ENCODE measurements at regions not wholly inside any gene's neighbourhood (a gene's known extent, or its start where the extent isn't known, plus 50 kb on each side); places are given as distances from the start of the nearest gene placed in this dataset.

DNA sequence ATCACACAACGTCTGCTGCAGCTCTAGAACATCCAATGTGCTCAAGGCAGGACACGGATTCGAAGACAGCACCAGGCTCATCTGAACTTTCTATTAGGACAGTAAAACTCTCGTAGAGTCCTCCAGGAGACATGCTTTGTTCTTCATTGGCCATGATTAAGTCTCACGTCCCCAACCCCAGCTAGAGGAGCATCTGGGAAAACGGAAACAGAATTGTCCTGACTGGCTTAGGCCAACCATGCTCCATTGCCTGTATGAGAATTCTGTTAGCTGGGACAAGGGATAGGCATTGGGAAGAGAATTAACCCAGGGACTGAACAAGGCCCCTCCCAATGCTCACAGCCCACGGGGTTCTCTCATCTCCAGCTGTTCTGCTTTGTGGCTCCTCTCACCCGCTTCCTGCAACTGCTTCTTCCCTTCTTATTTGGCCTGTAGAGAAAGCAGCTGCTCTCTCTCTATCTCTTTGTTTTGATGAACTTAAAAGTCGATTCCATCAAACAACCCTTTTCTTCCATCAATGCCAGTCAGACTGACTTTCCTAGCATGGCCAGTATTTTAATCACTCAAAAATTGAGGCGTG is 75.6 kb downstream of the C1QL2 start:
- TF ChIP-seq EZH2phosphoT487 (IDR thresholded peaks at IDR 0.05; ENCODE audit: borderline replicate concordance, low read depth, low read length) = no peak
- TF ChIP-seq, protein P1, sequence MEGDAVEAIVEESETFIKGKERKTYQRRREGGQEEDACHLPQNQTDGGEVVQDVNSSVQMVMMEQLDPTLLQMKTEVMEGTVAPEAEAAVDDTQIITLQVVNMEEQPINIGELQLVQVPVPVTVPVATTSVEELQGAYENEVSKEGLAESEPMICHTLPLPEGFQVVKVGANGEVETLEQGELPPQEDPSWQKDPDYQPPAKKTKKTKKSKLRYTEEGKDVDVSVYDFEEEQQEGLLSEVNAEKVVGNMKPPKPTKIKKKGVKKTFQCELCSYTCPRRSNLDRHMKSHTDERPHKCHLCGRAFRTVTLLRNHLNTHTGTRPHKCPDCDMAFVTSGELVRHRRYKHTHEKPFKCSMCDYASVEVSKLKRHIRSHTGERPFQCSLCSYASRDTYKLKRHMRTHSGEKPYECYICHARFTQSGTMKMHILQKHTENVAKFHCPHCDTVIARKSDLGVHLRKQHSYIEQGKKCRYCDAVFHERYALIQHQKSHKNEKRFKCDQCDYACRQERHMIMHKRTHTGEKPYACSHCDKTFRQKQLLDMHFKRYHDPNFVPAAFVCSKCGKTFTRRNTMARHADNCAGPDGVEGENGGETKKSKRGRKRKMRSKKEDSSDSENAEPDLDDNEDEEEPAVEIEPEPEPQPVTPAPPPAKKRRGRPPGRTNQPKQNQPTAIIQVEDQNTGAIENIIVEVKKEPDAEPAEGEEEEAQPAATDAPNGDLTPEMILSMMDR (conservative IDR thresholded peaks at IDR 0.05; ENCODE audit: low read length) = no peak

Data from OCI-LY7 (cell line).